DND-41 (cell line): ENCODE measurements at regions not wholly inside any gene's neighbourhood (a gene's known extent, or its start where the extent isn't known, plus 50 kb on each side); places are given as distances from the start of the nearest gene placed in this dataset.

Experiments
- ATAC-seq: fragments of 200-7000 bp; cut with Tn5 transposase; 3 replicates; pipeline ENCODE4 v1.9.1; 2021; ENCODE audit warnings: low read depth; ENCODE audit not compliant: insufficient read depth
- DNase-seq: peaks from one replicate; pipeline ENCODE4 v3.0.0-alpha.2; 2020
- H2AFZ ChIP-seq: 2 replicates; pipeline ENCODE4 v1.6.0; 2012; ENCODE audit warnings: low read depth, low read length
- H3K27ac ChIP-seq: 2 replicates; pipeline ENCODE4 v1.5.1; 2012; ENCODE audit warnings: low read length, inconsistent platforms
- H3K27me3 ChIP-seq: fragments of 200-600 bp; sonication (generic); 2 replicates; pipeline ENCODE4 v1.6.0; 2012; ENCODE audit warnings: low read length, mild to moderate bottlenecking, inconsistent platforms; ENCODE audit not compliant: insufficient read depth, poor library complexity
- H3K36me3 ChIP-seq: 2 replicates; pipeline ENCODE4 v1.5.1; 2012; ENCODE audit warnings: low read length, inconsistent platforms; ENCODE audit not compliant: insufficient read depth
- H3K4me1 ChIP-seq: 2 replicates; pipeline ENCODE4 v1.5.1; 2012; ENCODE audit warnings: mild to moderate bottlenecking, low read length; ENCODE audit not compliant: insufficient read depth
- H3K4me2 ChIP-seq: 2 replicates; pipeline ENCODE4 v1.6.0; 2012; ENCODE audit warnings: mild to moderate bottlenecking, moderate library complexity, low read length, inconsistent platforms; ENCODE audit not compliant: insufficient read depth
- H3K4me3 ChIP-seq, 2 experiments: fragments of 200-600 bp in 1 of 2; shearing (Covaris generic) in 1 of 2; 2 replicates each; pipeline ENCODE4 v1.5.1; 2012 to 2016; ENCODE audit warnings: inconsistent platforms in 2 of 2, low read length in 2 of 2, mild to moderate bottlenecking in 2 of 2, low read depth in 1 of 2, moderate library complexity in 1 of 2
- H3K79me2 ChIP-seq: 2 replicates; pipeline ENCODE4 v1.6.0; 2012; ENCODE audit warnings: low read length, inconsistent platforms; ENCODE audit not compliant: insufficient read depth
- H3K9ac ChIP-seq: 2 replicates; pipeline ENCODE4 v1.6.0; 2012; ENCODE audit warnings: low read depth, mild to moderate bottlenecking, inconsistent platforms, low read length, moderate library complexity
- H3K9me3 ChIP-seq: 2 replicates; pipeline ENCODE4 v1.5.1; 2012; ENCODE audit warnings: low read length, moderate library complexity, mild to moderate bottlenecking, inconsistent platforms; ENCODE audit not compliant: insufficient read depth, severe bottlenecking
- H4K20me1 ChIP-seq: 2 replicates; pipeline ENCODE4 v1.6.0; 2012; ENCODE audit warnings: low read length; ENCODE audit not compliant: insufficient read depth
- CTCF ChIP-seq: IDR thresholded peaks from 2 replicates; pipeline ENCODE4 v1.5.1; 2012; ENCODE audit warnings: borderline replicate concordance, low read length, moderate library complexity, mild to moderate bottlenecking; ENCODE audit not compliant: poor library complexity, severe bottlenecking; ENCODE audit errors: extremely low read depth
- EZH2 ChIP-seq: IDR thresholded peaks from 3 replicates; pipeline ENCODE4 v1.6.1; 2012; ENCODE audit warnings: borderline replicate concordance, low read depth, mild to moderate bottlenecking, moderate library complexity, low read length, inconsistent platforms; ENCODE audit not compliant: severe bottlenecking

GRCh38 chr12:107474639-107475539, 210.7 kb upstream of the PWP1 start:
- H3K4me1 ChIP-seq, result no peaks in the 10 kb centered on the region
- no peak overlapping the region for H3K4me2 ChIP-seq
- H3K27me3 ChIP-seq, result peaks cover 17% of the 10 kb centered on the region
- ATAC-seq (no peak), DNase-seq (no peak)
- no peaks in the 10 kb centered on the region for H4K20me1 ChIP-seq
- no peak overlapping the region for H2AFZ ChIP-seq
- no peak overlapping the region for H3K27ac ChIP-seq
- no peaks in the 10 kb centered on the region for H3K79me2 ChIP-seq
- H3K9ac ChIP-seq, result no peak overlapping the region
- H3K9me3 ChIP-seq, result no peaks in the 10 kb centered on the region
- TF ChIP-seq EZH2, result no peak
- TF ChIP-seq CTCF, result no peak
- no peaks in the 10 kb centered on the region for H3K36me3 ChIP-seq
- H3K4me3 ChIP-seq, result no peak overlapping the region

GRCh38 chr12:107475900-107476299, 209.7 kb upstream of the PWP1 start:
- no peak overlapping the region for H3K9ac ChIP-seq
- no peaks in the 10 kb centered on the region for H3K4me1 ChIP-seq
- no peak overlapping the region for H3K27ac ChIP-seq
- DNase-seq (no peak), ATAC-seq (no peak)
- no peaks in the 10 kb centered on the region for H4K20me1 ChIP-seq
- H3K4me2 ChIP-seq, result no peak overlapping the region
- no peak overlapping the region for H2AFZ ChIP-seq
- H3K9me3 ChIP-seq, result no peaks in the 10 kb centered on the region
- H3K4me3 ChIP-seq, result no peak overlapping the region
- H3K27me3 ChIP-seq, result peaks cover 17% of the 10 kb centered on the region
- no peaks in the 10 kb centered on the region for H3K79me2 ChIP-seq
- H3K36me3 ChIP-seq, result no peaks in the 10 kb centered on the region
- TF ChIP-seq CTCF, result no peak
- no peak for TF ChIP-seq EZH2

GRCh38 chr12:107477018-107477417, 208.6 kb upstream of the PWP1 start:
- H3K4me3 ChIP-seq, result no peak overlapping the region
- no peaks in the 10 kb centered on the region for H3K4me1 ChIP-seq
- H4K20me1 ChIP-seq, result no peaks in the 10 kb centered on the region
- no peak overlapping the region for H3K9ac ChIP-seq
- no peaks in the 10 kb centered on the region for H3K79me2 ChIP-seq
- H3K27me3 ChIP-seq, result peaks cover 17% of the 10 kb centered on the region
- no peak overlapping the region for H2AFZ ChIP-seq
- no peak for ATAC-seq
- no peaks in the 10 kb centered on the region for H3K9me3 ChIP-seq
- H3K36me3 ChIP-seq, result no peaks in the 10 kb centered on the region
- H3K27ac ChIP-seq, result no peak overlapping the region
- TF ChIP-seq EZH2, result no peak
- no peak for TF ChIP-seq CTCF
- H3K4me2 ChIP-seq, result no peak overlapping the region
- DNase-seq, result no peak
